OCI-LY1 (cell line): ENCODE measurements at regions not wholly inside any gene's neighbourhood (a gene's known extent, or its start where the extent isn't known, plus 50 kb on each side); places are given as distances from the start of the nearest gene placed in this dataset.
"Not testable (repeated sequence)": the region's sequence is repeated elsewhere in the genome, so short reads cannot be mapped to it uniquely, and the experiment has no call there.

Experiments used
- H2AFZ ChIP-seq: fragments of 200-600 bp; sonication (generic), shearing (Covaris generic); 2 replicates; pipeline ENCODE4 v1.6.0; 2014; ENCODE audit warnings: antibody characterized with exemption, mild to moderate bottlenecking, low read length
- H3F3A ChIP-seq: fragments of 200-600 bp; sonication (generic), shearing (Covaris generic); 2 replicates; pipeline ENCODE4 v1.6.0; 2014; ENCODE audit warnings: mild to moderate bottlenecking, antibody characterized with exemption, low read length, moderate library complexity; ENCODE audit not compliant: insufficient read depth
- H3K27ac ChIP-seq: fragments of 200-600 bp; sonication (generic); 2 replicates; pipeline ENCODE4 v1.5.1; 2014; ENCODE audit warnings: low read length, mixed run types, mild to moderate bottlenecking, low read depth; ENCODE audit not compliant: poor library complexity, severe bottlenecking
- H3K27me3 ChIP-seq: fragments of 200-600 bp; sonication (generic); 2 replicates; pipeline ENCODE4 v1.6.0; 2014; ENCODE audit warnings: antibody characterized with exemption, mild to moderate bottlenecking, low read length, moderate library complexity; ENCODE audit not compliant: insufficient read depth
- H3K36me3 ChIP-seq: fragments of 200-600 bp; sonication (generic); 2 replicates; pipeline ENCODE4 v1.6.1; 2014; ENCODE audit warnings: mild to moderate bottlenecking, antibody characterized with exemption, low read length, moderate library complexity, mixed read lengths; ENCODE audit not compliant: insufficient read depth
- H3K4me1 ChIP-seq: fragments of 200-600 bp; sonication (generic); 2 replicates; pipeline ENCODE4 v1.5.1; 2014; ENCODE audit warnings: mild to moderate bottlenecking, low read length, moderate library complexity; ENCODE audit not compliant: insufficient read depth, severe bottlenecking
- H3K4me2 ChIP-seq: fragments of 200-600 bp; sonication (generic), shearing (Covaris generic); 2 replicates; pipeline ENCODE4 v1.6.1; 2014; ENCODE audit warnings: low read length
- H3K4me3 ChIP-seq: fragments of 200-600 bp; sonication (generic); 2 replicates; pipeline ENCODE4 v1.5.1; 2014; ENCODE audit warnings: low read length, low read depth, mild to moderate bottlenecking, mixed read lengths; ENCODE audit not compliant: poor library complexity, severe bottlenecking
- H3K79me2 ChIP-seq: fragments of 200-600 bp; shearing (Covaris generic); 2 replicates; pipeline ENCODE4 v1.6.1; 2016; ENCODE audit warnings: mixed run types, low read length, mixed read lengths; ENCODE audit not compliant: insufficient read depth
- H3K9ac ChIP-seq: fragments of 200-600 bp; sonication (generic), shearing (Covaris generic); 2 replicates; pipeline ENCODE4 v1.6.1; 2014; ENCODE audit warnings: mild to moderate bottlenecking, low read length, mixed read lengths
- H3K9me2 ChIP-seq: fragments of 200-600 bp; sonication (generic), shearing (Covaris generic); 2 replicates; pipeline ENCODE4 v1.6.1; 2014; ENCODE audit warnings: low read depth, mild to moderate bottlenecking, low read length, mixed read lengths
- H3K9me3 ChIP-seq: fragments of 200-600 bp; shearing (Covaris generic); 2 replicates; pipeline ENCODE4 v1.6.1; 2014; ENCODE audit warnings: low read length, mixed read lengths
- H4K20me1 ChIP-seq: fragments of 200-600 bp; sonication (generic), shearing (Covaris generic); 2 replicates; pipeline ENCODE4 v1.6.0; 2016; ENCODE audit warnings: mild to moderate bottlenecking, low read length; ENCODE audit not compliant: insufficient read depth
- CTCF ChIP-seq: fragments of 200-600 bp; sonication (generic), shearing (Covaris generic); IDR thresholded peaks from 2 replicates; pipeline ENCODE4 v1.5.1; 2017; ENCODE audit warnings: mild to moderate bottlenecking, antibody characterized with exemption, low read length, moderate library complexity, mixed read lengths
- EZH2 ChIP-seq: fragments of 200-600 bp; sonication (generic), shearing (Covaris generic); IDR thresholded peaks from 2 replicates; pipeline ENCODE4 v1.8.0; 2017; ENCODE audit warnings: borderline replicate concordance, mixed run types, mild to moderate bottlenecking, antibody characterized with exemption, low read length, moderate library complexity, mixed read lengths

GRCh38 chr6:28683945-28684538 lies 158.4 kb downstream of the GPX5 start:
- no peaks in the 10 kb centered on the region for H4K20me1 ChIP-seq
- no peaks in the 10 kb centered on the region for H3K36me3 ChIP-seq
- no peak overlapping the region for H3K9ac ChIP-seq
- H3K9me2 ChIP-seq: no peaks in the 10 kb centered on the region
- H3K27me3 ChIP-seq: no peaks in the 10 kb centered on the region
- no peak overlapping the region for H3K27ac ChIP-seq
- no peaks in the 10 kb centered on the region for H3F3A ChIP-seq
- no peaks in the 10 kb centered on the region for H3K4me1 ChIP-seq
- H3K79me2 ChIP-seq: no peaks in the 10 kb centered on the region
- H3K4me3 ChIP-seq: no peak overlapping the region
- no peak overlapping the region for H3K4me2 ChIP-seq
- H3K9me3 ChIP-seq: no peaks in the 10 kb centered on the region
- TF ChIP-seq EZH2 (no peak), CTCF (peak; percentile 72)
- no peak overlapping the region for H2AFZ ChIP-seq

GRCh38 chr6:28685960-28686359 lies 160.3 kb downstream of the GPX5 start:
- H2AFZ ChIP-seq, H3K9me2 ChIP-seq, H4K20me1 ChIP-seq, H3K36me3 ChIP-seq, H3K79me2 ChIP-seq, H3K9me3 ChIP-seq, H3K27ac ChIP-seq, H3F3A ChIP-seq, H3K4me1 ChIP-seq, H3K27me3 ChIP-seq, H3K9ac ChIP-seq, H3K4me3 ChIP-seq, H3K4me2 ChIP-seq: not testable (repeated sequence)

- H2AFZ ChIP-seq, H3K9ac ChIP-seq, H3K27ac ChIP-seq, H3K79me2 ChIP-seq, H3K4me1 ChIP-seq, H3F3A ChIP-seq, H3K36me3 ChIP-seq, H3K4me3 ChIP-seq, H3K9me2 ChIP-seq, H3K27me3 ChIP-seq, H3K9me3 ChIP-seq, H4K20me1 ChIP-seq, H3K4me2 ChIP-seq: not testable (repeated sequence)
- peak; percentile 55; the same call in 1 of the 2 replicates for TF ChIP-seq CTCF
These were observed 160.9 kb downstream of the GPX5 start for GRCh38 chr6:28686446-28687027.

- H4K20me1 ChIP-seq, H2AFZ ChIP-seq, H3F3A ChIP-seq: not testable (repeated sequence)
These were observed 161.8 kb downstream of the GPX5 start for GRCh38 chr6:28687309-28687981.

GRCh38 chr6:28691991-28692390 lies 166.3 kb downstream of the GPX5 start:
- not testable (repeated sequence) for H3K9me2 ChIP-seq, H4K20me1 ChIP-seq, H3K79me2 ChIP-seq, H3K9ac ChIP-seq, H3K27ac ChIP-seq, H3K4me1 ChIP-seq, H3K27me3 ChIP-seq, H3K36me3 ChIP-seq, H3K4me3 ChIP-seq, H2AFZ ChIP-seq, H3K4me2 ChIP-seq, H3K9me3 ChIP-seq, H3F3A ChIP-seq

More at GRCh38 chr6:28687309-28687981, 161.8 kb downstream of the GPX5 start:
- not testable (repeated sequence) for H3K9ac ChIP-seq, H3K4me1 ChIP-seq, H3K36me3 ChIP-seq, H3K9me2 ChIP-seq, H3K4me2 ChIP-seq, H3K79me2 ChIP-seq, H3K27ac ChIP-seq, H3K4me3 ChIP-seq, H3K9me3 ChIP-seq, H3K27me3 ChIP-seq
